ENCODE measurements at regions not wholly inside any gene's neighbourhood (a gene's known extent, or its start where the extent isn't known, plus 50 kb on each side); places are given as distances from the start of the nearest gene placed in this dataset.
A peak's percentile ranks its signal among the peaks of the same experiment; 100 is the strongest.

- no peak overlapping the region for H3K4me3 ChIP-seq (ENCODE audit: low read depth, low read length)
- H3K27me3 ChIP-seq (ENCODE audit: control insufficient read depth, insufficient read depth, low read length) = no peaks in the 10 kb centered on the region
- no peak for FAIRE-seq
- no peak for TF ChIP-seq CTCF (IDR thresholded peaks at IDR 0.05; ENCODE audit: insufficient read depth, low read length, severe bottlenecking)
- DNase-seq (ENCODE audit: low read depth) = no peak
- no peaks in the 10 kb centered on the region for H3K36me3 ChIP-seq (ENCODE audit: control insufficient read depth, insufficient read depth, low read length)
Observed at GRCh38 chr18:56026509-56026908, 438.5 kb upstream of the TCF4 start.

GRCh38 chr18:56021809-56022195, 433.8 kb upstream of the TCF4 start:
- Histone ChIP-seq H3K27me3 (ENCODE audit: control insufficient read depth, insufficient read depth, low read length) (no peaks in the 10 kb centered on the region), H3K4me3 (ENCODE audit: low read depth, low read length) (no peak overlapping the region), H3K36me3 (ENCODE audit: control insufficient read depth, insufficient read depth, low read length) (no peaks in the 10 kb centered on the region)
- DNase-seq (ENCODE audit: low read depth) (no peak), FAIRE-seq (no peak)
- TF ChIP-seq CTCF (IDR thresholded peaks at IDR 0.05; ENCODE audit: insufficient read depth, low read length, severe bottlenecking) = no peak

GRCh38 chr18:56021136-56021808, 433.3 kb upstream of the TCF4 start:
- no peaks in the 10 kb centered on the region for H3K27me3 ChIP-seq (ENCODE audit: control insufficient read depth, insufficient read depth, low read length)
- H3K36me3 ChIP-seq (ENCODE audit: control insufficient read depth, insufficient read depth, low read length) = no peaks in the 10 kb centered on the region
- no peak overlapping the region for H3K4me3 ChIP-seq (ENCODE audit: low read depth, low read length)
- FAIRE-seq = no peak
- no peak for TF ChIP-seq CTCF (IDR thresholded peaks at IDR 0.05; ENCODE audit: insufficient read depth, low read length, severe bottlenecking)
- peak; percentile 39 for DNase-seq (ENCODE audit: low read depth)

GRCh38 chr18:56019908-56020307, 431.9 kb upstream of the TCF4 start:
- no peak overlapping the region for H3K4me3 ChIP-seq (ENCODE audit: low read depth, low read length)
- FAIRE-seq = no peak
- no peak for TF ChIP-seq CTCF (IDR thresholded peaks at IDR 0.05; ENCODE audit: insufficient read depth, low read length, severe bottlenecking)

GRCh38 chr18:56019156-56019555, 431.2 kb upstream of the TCF4 start:
- no peak for DNase-seq (ENCODE audit: low read depth)
- no peak overlapping the region for H3K4me3 ChIP-seq (ENCODE audit: low read depth, low read length)
- TF ChIP-seq CTCF (IDR thresholded peaks at IDR 0.05; ENCODE audit: insufficient read depth, low read length, severe bottlenecking) = no peak
- H3K27me3 ChIP-seq (ENCODE audit: control insufficient read depth, insufficient read depth, low read length) = no peaks in the 10 kb centered on the region
- FAIRE-seq = no peak
- H3K36me3 ChIP-seq (ENCODE audit: control insufficient read depth, insufficient read depth, low read length) = no peaks in the 10 kb centered on the region

More at GRCh38 chr18:56019908-56020307, 431.9 kb upstream of the TCF4 start:
- no peaks in the 10 kb centered on the region for H3K36me3 ChIP-seq (ENCODE audit: control insufficient read depth, insufficient read depth, low read length)
- no peak for DNase-seq (ENCODE audit: low read depth)
- no peaks in the 10 kb centered on the region for H3K27me3 ChIP-seq (ENCODE audit: control insufficient read depth, insufficient read depth, low read length)

GRCh38 chr18:56009411-56009810, 421.4 kb upstream of the TCF4 start:
- no peak for TF ChIP-seq CTCF (IDR thresholded peaks at IDR 0.05; ENCODE audit: insufficient read depth, low read length, severe bottlenecking)
- H3K36me3 ChIP-seq (ENCODE audit: control insufficient read depth, insufficient read depth, low read length) = no peaks in the 10 kb centered on the region
- FAIRE-seq = no peak
- no peaks in the 10 kb centered on the region for H3K27me3 ChIP-seq (ENCODE audit: control insufficient read depth, insufficient read depth, low read length)
- peak; percentile 41 for DNase-seq (ENCODE audit: low read depth)
- no peak overlapping the region for H3K4me3 ChIP-seq (ENCODE audit: low read depth, low read length)

All from bronchial epithelial cell (primary cell).